ENCODE measurements at regions not wholly inside any gene's neighbourhood (a gene's known extent, or its start where the extent isn't known, plus 50 kb on each side); places are given as distances from the start of the nearest gene placed in this dataset.

- Mint-ChIP-seq H3K27ac (no peak overlapping the region), H3K4me3 (no peak overlapping the region)
- H3K36me3 ChIP-seq (ENCODE audit: insufficient read depth), result no peaks in the 10 kb centered on the region
Measured at GRCh38 chr10:65234261-65234660, 1691.6 kb upstream of the LRRTM3 start.

More at GRCh38 chr10:65234261-65234660, 1691.6 kb upstream of the LRRTM3 start:
- no peaks in the 10 kb centered on the region for H3K27me3 ChIP-seq (ENCODE audit: insufficient read depth)
- DNase-seq (ENCODE audit: low spot score) (no peak), ATAC-seq (no peak)
- H2AFZ ChIP-seq, result no peak overlapping the region
- no peak overlapping the region for H3K27ac ChIP-seq (ENCODE audit: low read depth)
- no peaks in the 10 kb centered on the region for H3K9me2 ChIP-seq (ENCODE audit: insufficient read depth)
- H3K4me2 ChIP-seq, result no peak overlapping the region
- no peak overlapping the region for H3K4me3 ChIP-seq
- H3K4me1 ChIP-seq (ENCODE audit: insufficient read depth), result no peaks in the 10 kb centered on the region
- no peaks in the 10 kb centered on the region for H3F3A ChIP-seq (replicated peaks; ENCODE audit: low read depth)
- no peak for TF ChIP-seq CREB1 (CRISPR knock-in tag; IDR thresholded peaks at IDR 0.05; ENCODE audit: low read depth)
- TF ChIP-seq ZNF331 (CRISPR knock-in tag; IDR thresholded peaks at IDR 0.05; ENCODE audit: low read depth), result no peak
- TF ChIP-seq EZH2phosphoT487 (IDR thresholded peaks at IDR 0.05; ENCODE audit: unreplicated experiment), result no peak
- TF ChIP-seq CTCF (conservative IDR thresholded peaks at IDR 0.05; ENCODE audit: low read depth in 2 of 2), result no peak
- no peak for TF ChIP-seq ETS1 (IDR thresholded peaks at IDR 0.05)
- TF ChIP-seq REST (IDR thresholded peaks at IDR 0.05; ENCODE audit: unreplicated experiment), result no peak
- no peak for TF ChIP-seq STAT1 (IDR thresholded peaks at IDR 0.05; ENCODE audit: unreplicated experiment)
- no peak for TF ChIP-seq POLR2AphosphoS5 (IDR thresholded peaks at IDR 0.05; ENCODE audit: low read depth)
- TF ChIP-seq EZH2 (IDR thresholded peaks at IDR 0.05; ENCODE audit: low read depth, unreplicated experiment), result no peak
- no peak for TF ChIP-seq NANOG (IDR thresholded peaks at IDR 0.05; ENCODE audit: borderline replicate concordance)
- TF ChIP-seq JUNB (IDR thresholded peaks at IDR 0.05; ENCODE audit: unreplicated experiment), result no peak
- no peak for TF ChIP-seq ZNF462 (CRISPR knock-in tag; IDR thresholded peaks at IDR 0.05)
- TF ChIP-seq ZNF114 (CRISPR knock-in tag; IDR thresholded peaks at IDR 0.05), result no peak
- no peaks in the 10 kb centered on the region for H3K27me3 Mint-ChIP-seq (ENCODE audit: insufficient read depth, low read depth, poor library complexity)
- H4K20me1 ChIP-seq (replicated peaks; ENCODE audit: insufficient read depth), result no peaks in the 10 kb centered on the region
- peaks cover 17% of the 10 kb centered on the region for H3K4me1 Mint-ChIP-seq
- no peaks in the 10 kb centered on the region for H3K9me3 Mint-ChIP-seq
- H3K36me3 Mint-ChIP-seq (ENCODE audit: low read depth), result no peaks in the 10 kb centered on the region
- no peaks in the 10 kb centered on the region for H3K79me2 ChIP-seq (replicated peaks; ENCODE audit: insufficient read depth)
